ENCODE measurements at regions not wholly inside any gene's neighbourhood (a gene's known extent, or its start where the extent isn't known, plus 50 kb on each side); places are given as distances from the start of the nearest gene placed in this dataset.

GRCh38 chr11:97202613-97203292, 812.9 kb downstream of the JRKL start:
- DNase-seq: no peak

DNA sequence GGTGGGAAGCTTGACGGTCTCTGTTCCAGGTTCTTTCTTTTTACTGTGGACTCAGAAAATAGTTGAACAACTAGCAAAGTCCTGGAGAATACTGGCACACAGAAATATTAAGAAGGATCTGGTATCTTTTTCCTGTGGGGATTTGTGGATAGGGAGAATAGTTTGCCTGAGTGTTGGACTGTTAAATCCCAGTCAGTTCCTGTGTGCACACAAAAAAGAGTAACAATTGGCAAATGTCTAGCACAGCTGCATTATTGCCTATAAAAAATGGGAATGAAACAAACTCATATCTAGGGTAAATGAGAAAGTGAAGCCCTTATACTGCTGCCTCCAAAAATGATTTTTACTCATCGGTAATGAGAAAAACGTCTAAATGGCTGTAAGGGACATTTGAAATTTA, 828.2 kb downstream of the JRKL start:
- DNase-seq: no peak

- DNase-seq: no peak
These were observed 833.8 kb downstream of the JRKL start for GRCh38 chr11:97223647-97224046.

DNA sequence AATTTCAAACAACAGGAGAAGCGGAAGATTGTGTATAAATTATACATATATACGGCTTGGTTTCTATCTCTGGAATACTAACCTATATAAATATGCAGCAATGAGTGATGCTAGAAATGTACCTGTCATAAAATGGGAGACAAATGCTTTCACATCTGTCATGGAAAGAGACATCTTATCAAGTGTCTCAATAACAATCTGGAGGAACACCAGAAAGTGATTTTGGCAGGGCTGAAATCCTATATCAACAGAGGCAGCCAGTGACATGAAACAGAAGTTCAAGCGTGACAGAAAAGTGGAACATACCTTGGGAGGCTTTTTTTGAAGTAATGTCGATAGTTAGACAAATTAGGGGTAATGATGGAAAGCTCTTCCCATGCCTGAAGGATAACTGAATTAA, 834.6 kb downstream of the JRKL start:
- no peak for DNase-seq

GRCh38 chr11:97225794-97226193, 836.0 kb downstream of the JRKL start:
- no peak for DNase-seq

DNA sequence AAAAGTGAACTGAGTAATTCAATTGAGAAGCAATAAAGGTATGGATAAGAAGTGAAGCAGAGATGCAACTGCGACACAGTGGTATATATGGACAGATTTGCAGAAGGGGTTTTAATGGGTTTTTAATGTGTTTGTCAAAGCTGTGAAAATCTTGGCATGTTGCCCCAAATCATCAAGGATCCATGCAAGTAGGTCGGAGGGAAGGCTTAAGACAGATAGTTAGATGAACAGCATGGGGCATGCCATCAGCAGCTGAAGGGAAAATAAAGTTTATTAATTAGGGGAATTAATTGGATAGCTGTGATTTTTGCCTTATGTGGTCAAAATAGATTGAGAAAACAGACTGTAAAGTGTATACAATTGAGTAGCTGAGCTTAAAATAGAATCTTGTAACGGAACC, 840.1 kb downstream of the JRKL start:
- no peak for DNase-seq

GRCh38 chr11:97231231-97231630, 841.4 kb downstream of the JRKL start:
- DNase-seq: no peak

- DNase-seq: no peak
These were observed 844.2 kb downstream of the JRKL start for GRCh38 chr11:97234016-97234415.

- DNase-seq: no peak
These were observed 847.3 kb downstream of the JRKL start for GRCh38 chr11:97237151-97237550.

GRCh38 chr11:97247601-97248000, 857.8 kb downstream of the JRKL start:
- DNase-seq: no peak

DNA sequence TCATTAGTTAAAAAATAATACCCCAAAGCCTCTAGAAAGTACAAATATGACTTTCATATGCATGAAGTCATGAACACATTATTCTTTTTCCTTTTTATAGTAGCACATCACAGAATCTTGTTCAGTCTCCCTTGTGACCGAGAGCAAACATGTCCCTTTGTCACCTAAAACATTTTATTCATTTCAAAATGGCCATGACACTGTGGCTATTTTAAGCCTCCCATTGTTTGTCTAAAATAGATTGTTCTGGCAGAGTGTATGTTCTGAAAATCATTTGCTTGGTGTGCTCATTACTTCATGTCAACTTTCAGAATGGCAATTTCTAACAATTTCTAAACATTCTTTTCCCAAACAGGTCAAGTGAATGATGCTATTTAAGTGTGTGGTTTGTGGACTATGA, 865.0 kb downstream of the JRKL start:
- no peak for DNase-seq

DNA sequence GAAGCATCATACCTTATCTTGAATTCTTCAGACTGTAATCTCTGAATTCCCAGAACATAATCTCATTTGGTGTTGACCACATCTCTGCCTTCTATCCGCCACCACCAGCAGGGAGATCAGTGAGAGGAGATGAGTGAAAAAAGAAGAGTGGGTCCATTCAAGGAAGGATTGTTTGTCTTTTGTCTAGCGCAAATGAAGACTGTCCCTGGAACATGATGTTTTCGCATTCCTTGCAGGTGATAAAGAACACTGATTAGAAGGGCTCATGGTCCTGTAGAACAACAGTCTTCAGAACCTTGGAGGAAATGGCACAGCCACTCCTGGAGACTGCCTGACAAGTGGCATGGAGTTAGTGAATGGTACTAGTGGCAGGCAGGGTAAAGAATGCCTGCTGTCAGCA, 869.6 kb downstream of the JRKL start:
- no peak for DNase-seq

- no peak for DNase-seq
These were observed 870.1 kb downstream of the JRKL start for GRCh38 chr11:97259884-97260283.

DNA sequence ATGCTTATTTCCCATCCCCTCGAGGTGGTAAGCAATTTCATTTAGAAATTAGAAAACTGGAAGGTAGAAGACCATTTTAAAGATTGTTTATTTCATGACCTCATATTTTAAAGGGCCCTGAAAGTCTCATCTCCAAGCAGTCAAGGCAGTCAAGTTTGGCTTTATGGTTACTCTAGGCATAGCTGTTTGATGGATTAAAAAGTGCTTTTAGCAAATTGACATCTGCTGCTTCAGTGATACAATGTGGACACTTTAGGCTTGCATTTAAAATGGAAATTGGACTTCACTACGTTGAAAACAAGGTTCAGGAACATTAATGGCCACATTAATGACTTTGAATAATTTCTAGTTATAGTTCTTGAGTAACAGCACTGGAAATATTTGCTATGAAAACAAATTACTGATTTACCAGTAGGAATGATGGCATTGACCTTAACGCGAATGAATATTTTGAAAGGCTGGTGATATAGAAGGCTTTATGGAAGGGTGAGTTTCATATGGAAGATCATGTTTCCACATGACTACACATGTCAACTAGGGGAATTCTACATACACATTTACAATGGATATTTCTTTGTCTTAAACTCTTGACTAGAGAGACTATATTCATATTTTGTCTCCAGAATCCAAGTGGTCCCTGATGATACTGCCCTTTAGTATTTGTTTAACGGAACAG, 873.5 kb downstream of the JRKL start:
- DNase-seq: no peak

DNA sequence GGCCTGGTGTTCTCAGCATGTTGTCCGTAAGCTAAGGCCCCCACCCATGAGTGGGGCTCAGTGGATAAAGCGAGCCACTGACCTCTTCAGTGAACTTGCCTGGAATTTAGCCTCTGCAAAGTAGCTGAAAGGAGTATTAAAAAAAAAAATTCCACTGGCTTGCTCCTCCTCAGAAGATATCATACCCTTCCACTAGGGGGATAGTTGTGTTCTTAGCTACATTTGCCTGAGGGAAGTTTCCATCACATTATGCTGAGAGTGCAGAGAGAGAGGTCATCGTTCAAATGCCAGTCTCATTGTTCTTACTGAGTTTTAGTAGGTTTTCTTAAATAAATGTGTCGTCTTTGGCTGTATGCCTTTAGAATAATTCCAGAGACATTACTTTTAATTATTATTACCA, 879.7 kb downstream of the JRKL start:
- DNase-seq: no peak

DNA sequence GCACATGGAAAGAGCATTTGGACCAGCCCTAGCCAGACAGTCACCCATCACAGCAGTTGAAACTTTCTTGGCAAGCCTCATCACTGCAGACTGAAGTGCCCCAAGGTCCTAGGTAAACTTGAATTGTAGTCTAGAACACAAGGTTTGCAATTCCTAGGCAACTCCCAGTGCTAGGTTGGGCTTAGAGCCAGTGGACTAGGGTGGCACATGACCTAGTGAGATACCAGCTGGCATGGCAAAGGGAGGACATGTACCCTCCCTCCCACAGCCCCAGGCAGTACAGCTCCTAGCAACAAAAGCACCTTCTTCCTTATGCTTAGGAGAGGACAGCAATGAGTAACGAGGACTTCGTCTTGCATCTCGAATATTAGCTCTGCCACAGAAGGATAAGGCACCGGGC, 889.5 kb downstream of the JRKL start:
- no peak for DNase-seq

GRCh38 chr11:97280347-97280746, 890.5 kb downstream of the JRKL start:
- DNase-seq: no peak

- DNase-seq: no peak
These were observed 900.0 kb downstream of the JRKL start for GRCh38 chr11:97289823-97290222.

GRCh38 chr11:97290464-97291041, 900.7 kb downstream of the JRKL start:
- no peak for DNase-seq

DNA sequence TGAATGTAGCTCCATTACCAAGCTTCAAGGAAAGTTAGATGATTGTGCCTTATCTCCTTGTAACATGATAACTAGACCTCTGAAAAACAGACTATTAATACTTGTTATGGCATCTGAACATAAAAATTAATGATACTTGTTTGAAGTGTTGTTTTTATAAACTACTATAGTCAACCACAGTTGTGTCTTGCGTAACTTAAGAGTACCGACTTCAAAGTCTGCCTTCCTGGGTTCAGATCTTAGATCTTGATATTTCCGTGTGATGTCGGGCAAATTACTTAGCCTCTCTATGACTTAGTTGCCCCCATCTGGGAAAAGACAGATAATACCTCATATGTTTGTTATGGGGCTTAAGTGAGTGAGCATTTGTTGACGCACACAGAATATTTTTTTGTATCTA, 906.5 kb downstream of the JRKL start:
- DNase-seq: no peak

DNA sequence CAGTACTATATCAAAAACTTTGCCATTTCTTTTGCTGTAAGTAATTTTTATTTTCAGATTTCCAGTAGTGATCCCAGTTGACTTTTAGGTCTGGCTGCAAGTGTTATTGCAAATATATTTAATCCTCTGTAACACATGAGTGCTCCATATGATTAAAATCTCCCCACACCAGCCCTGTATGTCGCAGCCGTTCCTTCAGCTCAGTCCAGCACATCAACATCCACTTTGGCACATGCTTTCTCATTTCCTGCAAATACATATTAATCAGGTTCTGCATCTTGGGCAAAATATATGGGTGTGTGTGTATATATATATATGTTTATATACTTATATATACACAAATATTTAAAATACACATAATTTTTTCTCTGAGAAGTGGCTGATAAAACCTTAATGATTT, 919.5 kb downstream of the JRKL start:
- DNase-seq: no peak

DNA sequence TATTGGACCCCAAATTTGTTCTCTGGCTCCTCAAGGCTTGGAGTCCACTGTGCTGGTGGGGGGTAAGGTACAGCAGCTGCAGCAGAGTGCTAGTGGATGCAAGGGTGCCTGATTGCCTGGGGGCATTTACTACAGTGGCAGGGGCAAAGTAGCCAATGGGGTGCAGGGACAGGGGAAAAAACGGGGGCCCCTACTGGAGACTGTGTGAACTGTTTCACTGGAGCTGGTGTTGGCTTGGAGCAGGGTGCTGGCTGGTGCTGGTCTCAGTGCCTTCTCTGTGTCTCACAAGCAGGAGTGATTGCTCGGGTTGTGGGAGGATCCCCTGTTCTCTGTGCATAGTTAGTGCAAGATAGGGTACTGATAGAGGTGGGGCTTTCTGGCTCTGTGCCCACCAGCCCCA, 935.9 kb downstream of the JRKL start:
- DNase-seq: no peak

DNA sequence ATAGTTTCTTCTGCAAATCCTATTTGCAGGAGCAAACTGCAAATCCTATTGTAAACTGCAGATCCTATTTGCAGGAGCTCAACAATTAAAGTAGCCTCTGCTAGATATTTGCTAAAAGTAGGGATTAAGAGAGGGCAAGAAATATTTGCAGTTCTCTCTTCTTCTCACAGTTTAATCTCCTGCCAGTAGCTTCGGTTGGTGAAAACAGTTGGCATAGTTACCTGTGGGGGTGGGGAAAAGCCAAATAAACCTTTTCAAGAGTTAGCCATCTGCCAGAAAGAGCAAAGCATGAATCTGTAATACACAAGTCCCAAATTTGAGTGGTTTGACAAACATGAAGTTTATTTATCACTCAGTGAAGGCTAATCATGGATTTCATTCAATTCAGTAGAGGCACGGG, 942.5 kb downstream of the JRKL start:
- no peak for DNase-seq

GRCh38 chr11:97336064-97336463, 946.3 kb downstream of the JRKL start:
- no peak for DNase-seq

GRCh38 chr11:97345032-97345431, 955.2 kb downstream of the JRKL start:
- DNase-seq: no peak

Measured in CD4-positive, alpha-beta T cell treated with Interleukin-21 for 1 hour (primary cell).